Activated CD4-positive, alpha-beta T cell treated with anti-CD3 and anti-CD28 coated beads, Interleukin-2, amount 50 U/mL, for 4 hours (primary cell): ENCODE measurements at regions not wholly inside any gene's neighbourhood (a gene's known extent, or its start where the extent isn't known, plus 50 kb on each side); places are given as distances from the start of the nearest gene placed in this dataset.
"Not testable (repeated sequence)": the region's sequence is repeated elsewhere in the genome, so short reads cannot be mapped to it uniquely, and the experiment has no call there.

Experiments
- DNase-seq, 2 experiments: peaks; one replicate each; pipeline ENCODE4 v3.0.0-alpha.2; 2020

DNA sequence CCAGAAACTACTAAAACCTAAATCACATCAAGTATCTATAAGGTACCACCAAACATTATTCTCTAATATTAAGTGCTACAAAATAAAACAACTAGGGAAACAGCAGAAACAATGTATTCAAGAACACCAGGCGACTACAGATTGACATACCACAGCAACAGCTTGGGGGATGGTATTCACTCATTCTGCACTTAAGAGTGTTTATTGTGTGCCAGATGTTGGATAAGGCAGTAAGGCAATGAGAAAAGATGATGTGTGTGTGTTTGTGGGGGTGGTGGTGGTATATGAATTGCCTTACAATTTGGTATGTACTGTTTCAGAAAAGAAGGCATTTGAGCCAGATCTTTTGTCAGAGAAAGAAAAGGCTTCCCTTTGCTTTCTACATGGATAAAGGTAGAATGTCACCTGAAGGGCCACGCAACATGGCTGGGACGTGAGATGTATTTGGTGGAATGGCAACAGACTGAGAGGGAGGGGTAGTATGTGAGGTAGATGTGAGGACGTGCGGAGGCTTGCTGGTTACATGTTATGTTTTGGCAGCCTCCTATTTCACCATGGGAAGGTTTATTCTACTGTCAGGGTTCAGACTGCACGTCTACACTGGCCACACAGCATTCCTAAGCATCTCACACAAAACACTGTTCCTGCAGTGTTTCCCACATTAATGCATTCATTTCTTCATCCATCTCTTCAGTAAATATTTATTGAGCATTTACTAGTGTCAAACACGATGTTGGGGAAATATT lies 300.7 kb downstream of the KLF12 start:
- no peak for DNase-seq

DNA sequence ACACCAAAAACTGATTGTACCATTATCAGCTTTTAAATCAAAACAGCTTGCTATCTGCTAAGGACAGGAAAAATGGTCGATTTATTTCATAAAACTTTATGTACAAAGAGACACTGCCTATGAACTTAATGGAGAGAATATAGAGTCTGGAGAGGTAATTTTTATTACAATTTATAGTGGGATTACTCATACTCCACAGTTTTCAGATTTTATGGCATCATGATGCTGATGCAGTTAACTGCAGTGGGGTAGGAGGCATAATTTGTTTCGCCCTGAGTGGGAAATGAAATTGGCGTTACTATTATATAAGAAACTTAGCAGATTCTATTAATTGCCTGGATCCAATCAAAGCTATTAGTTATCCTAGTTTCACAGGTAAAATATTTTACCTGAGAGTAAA lies 301.4 kb downstream of the KLF12 start:
- DNase-seq, result no peak

DNA sequence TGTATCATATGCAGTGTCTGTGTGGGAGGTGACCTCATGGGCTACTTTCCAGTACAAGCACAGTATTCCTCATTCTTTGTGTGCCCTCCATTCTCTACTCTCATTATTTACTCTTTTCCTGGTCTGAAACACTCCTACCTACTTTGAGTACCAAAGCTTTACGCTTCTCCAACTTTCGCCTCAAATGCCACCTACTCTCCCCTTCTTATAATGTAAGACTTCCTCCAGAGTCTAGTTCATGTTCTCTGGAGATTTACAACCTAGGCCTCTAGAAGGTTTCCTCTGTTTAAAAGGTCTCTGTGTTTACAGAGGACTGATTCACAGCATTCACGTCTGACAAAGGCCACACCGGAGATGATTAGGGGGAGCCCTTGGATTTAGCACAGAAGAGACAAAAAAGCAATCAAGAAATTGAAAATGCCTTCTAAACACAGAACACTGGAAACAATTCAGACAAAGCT lies 302.0 kb downstream of the KLF12 start:
- DNase-seq, result no peak

DNA sequence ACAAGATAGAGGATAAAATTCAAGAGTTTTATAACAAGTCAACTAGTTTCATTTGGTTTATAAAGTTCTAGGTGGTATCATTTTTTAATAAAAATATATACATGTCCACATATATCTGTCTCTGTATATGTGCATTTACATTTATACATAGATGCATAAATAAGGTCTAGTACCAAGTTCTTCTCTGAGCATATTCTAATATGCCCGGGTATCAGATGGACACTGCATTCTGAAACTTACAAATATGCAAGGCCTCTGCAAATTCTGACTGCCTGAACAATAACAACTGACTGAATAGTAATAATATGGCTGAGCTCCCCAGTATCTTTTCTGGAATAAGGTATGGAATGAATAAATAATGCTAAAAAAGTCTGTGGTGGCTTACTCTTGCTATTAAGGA lies 304.8 kb downstream of the KLF12 start:
- DNase-seq, result no peak

DNA sequence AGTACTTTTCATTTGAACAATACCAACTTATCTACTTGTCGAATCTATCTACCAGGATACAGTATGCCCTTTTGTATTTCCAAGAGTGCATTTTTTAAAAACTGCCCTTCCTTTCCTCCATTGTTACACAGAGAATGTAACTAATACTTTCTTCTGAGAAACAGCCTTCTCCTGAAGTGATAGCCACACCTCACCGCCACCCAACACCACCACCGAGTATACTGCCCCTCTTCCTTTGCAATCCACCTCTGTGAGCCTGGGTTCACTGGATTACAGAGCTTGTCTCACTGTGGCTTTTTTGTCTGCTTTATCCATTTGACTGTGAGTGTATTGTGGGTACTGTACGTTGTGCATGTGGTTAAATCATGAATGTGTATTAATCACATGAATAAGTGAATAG lies 305.4 kb downstream of the KLF12 start:
- no peak for DNase-seq

DNA sequence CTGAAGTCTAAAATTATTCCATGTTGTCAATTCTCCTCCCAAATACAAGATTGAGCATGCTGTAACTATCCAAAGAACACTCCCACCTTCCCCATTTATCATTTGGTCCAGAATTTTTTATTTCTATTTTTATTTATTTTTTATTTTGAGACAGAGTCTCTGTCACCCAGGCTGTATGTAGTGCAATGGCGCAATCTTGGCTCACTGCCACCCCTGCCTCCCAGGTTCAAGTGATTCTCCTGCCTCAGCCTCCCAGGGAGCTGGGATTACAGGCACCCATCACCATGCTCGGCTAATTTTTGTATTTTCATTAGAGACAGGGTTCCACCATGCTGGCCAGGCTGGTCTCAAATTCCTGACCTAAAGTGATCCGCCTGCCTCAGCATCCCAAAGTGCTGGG lies 306.8 kb downstream of the KLF12 start:
- DNase-seq, result no peak

DNA sequence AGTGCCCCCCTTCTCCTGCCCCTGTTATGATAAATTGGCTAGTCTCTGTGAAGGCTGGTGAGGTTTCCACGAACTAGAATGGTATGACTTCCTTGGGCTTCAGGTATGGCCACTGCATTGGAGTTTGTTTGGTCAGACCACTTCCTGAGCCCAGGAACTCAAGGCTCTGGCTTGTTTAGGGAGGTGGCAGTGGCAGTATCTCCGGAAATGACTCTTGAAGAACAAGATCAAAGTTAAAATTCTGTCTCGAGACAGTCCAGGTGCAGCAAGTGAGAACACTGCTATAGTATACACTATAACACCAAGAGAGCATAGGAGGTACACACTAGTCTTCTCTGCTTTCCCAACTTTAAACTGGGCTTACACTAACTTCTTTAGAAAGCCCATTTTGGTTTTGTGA lies 309.1 kb downstream of the KLF12 start:
- DNase-seq, result no peak

DNA sequence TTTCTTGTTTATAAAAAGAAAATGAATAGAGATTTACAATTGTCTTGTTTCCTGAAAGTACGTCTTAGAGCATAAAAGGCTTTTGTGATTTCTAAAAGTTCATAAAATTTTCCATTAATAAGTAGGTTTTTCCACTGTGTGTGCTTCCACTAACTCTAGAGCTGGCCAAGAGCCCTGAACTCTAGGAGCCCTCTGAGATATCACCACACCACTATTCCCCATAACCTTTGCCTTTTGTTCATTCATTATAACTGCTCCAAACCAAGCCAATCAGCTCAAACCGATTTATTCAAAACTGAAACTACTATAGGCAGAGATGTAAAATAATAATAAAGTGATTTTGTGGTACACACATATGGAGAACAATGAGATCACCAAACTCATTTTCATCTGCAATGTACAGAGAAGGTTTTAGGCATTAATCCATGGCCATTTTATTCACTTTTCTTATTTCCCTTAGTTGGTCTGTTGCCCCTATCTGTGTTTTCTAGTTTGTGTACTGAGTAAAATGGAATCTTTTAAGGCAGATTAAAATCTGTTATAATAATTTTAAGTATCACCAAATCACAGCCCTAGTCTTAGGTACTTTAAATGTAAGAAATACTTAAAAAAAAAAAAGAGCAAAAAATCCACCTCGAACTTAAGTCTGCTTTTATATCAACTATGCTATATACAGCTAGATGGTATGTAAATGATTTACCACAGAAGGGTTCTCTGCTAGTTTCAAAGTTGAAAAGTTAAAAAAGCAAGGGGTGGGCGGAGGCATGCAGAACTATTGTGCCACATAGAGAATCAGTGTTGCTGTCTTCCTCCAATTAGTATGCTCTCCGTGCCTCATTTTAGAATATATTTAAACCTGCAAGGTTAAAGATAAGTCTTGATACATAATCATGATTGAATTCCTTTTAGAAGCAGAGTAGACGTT lies 311.3 kb downstream of the KLF12 start:
- no peak for DNase-seq

DNA sequence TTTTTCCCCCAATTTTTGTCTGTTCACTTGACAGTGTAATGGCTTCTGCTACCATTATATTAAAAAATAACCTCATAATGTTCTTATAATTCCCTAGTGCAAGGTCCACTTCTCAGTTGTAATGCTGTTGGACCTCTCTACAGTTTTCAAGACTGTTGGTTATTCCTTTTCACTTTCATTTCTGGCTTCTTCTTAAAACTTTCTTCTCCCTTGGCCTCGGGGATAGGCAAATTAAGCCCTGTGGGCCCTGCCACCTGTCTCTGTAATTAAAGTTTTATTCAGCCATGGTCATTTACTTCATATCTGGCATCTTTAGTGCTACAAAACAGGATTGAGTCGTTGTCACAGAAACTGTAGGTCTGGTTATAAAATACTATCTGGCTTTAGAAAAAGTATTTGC lies 313.5 kb downstream of the KLF12 start:
- no peak for DNase-seq

DNA sequence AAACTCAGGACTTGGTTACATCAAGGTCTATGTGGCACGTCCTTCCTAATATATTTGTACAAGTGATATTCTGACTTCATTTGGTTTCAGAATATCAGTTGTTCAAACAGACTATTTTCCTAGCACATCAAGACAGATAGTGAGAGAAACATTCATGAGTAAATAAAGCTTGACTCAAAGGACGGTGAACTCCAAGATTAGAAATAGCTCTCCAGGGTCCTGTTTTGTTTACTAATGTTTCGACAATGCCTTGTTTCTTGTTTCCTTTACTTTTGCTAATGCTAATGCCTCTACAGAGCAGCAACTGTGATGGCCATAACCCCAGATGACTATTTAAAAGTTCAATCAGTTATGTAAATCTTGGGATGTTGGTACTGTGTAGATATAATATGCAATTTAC lies 313.9 kb downstream of the KLF12 start:
- DNase-seq, result no peak

DNA sequence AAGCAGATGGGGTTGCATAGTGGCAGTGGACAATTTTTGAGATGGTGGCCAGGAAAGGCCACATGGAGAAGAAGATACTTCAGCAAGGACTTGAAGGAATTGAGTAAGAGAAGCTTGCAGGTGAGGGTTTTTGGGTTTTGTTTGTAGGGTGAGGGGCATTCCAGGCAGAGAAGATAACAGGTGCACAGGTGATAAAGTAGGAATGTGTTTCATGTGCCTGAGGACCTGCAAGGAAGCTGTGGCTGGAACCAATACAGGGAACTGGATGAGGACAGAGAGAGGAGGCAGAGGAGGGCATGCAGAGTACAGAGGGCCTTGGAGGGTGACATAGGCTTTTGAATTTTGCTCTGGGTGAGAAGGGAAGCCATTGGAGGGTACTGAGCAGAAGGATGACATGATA lies 314.5 kb downstream of the KLF12 start:
- DNase-seq, result no peak

DNA sequence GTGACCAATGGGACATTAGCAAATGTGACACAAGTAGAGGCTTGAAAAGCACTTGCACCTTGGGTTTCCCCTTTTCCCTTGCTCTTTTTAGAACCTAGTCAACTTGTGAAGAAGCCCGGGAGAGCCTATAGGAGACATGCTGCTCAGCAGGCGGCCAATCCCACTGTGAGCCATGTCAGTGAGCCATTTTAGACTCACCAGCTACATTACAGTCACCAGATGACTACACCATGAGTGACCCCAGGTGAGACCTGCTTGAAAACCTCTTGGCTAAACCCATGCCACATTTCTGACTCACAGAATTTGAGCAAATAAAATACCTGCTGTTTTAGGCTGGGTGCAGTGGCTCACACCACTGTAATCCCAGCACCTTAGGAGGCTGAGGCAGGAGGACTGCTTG lies 317.5 kb downstream of the KLF12 start:
- DNase-seq, result no peak

DNA sequence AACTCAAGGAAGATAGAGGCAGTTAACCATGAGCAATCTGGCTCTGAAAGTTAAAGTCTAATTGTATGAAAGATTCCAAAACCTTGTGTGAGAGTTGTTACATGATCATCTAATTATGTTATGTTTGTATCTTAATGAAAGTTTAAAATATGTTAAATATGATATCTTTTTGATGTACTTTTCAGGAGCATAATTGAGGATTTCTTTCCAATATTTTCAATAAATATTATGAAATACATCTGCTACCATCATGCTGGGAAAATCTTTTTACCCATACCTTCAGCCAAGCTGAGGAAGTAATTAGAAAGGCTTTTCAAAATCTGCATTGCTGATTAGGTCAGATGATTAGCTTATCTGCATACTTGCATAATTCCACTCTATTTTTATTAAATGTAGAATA lies 318.4 kb downstream of the KLF12 start:
- DNase-seq, result no peak

DNA sequence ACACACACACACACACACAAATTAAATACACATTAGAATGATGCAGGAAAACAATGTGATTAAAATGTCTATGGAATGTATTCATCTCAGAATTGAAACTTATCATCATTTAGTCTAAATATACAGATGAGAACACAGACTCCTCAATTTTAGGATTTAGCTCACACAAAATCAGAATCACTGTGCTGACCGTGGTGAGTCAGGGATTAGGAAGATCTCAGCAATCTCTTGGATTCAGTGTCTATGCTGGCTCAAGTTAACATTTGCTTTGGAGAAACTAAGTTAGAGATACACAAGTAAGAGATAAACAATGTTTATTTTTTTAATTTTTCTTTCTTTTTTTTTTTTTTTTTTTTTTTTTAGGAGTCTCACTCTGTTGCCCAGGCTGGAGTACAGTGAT lies 323.6 kb downstream of the KLF12 start:
- no peak for DNase-seq

DNA sequence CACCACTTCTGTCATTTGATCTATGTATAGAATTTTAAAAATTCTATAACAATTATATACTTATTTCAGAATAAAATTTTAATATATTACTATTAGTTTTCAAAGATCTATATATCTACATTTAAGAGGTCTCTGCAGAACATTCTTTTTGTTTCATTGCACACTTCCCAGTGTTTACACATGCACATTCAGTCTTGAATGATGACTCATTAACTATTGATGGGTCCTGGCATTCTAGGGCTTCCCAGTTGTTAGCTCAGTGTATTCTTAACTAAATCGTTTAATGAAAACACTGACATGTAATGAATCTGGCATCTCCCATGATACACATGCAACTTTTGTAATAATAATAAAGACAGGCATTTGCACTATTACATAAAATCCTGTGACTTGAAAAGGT lies 324.6 kb downstream of the KLF12 start:
- no peak for DNase-seq

DNA sequence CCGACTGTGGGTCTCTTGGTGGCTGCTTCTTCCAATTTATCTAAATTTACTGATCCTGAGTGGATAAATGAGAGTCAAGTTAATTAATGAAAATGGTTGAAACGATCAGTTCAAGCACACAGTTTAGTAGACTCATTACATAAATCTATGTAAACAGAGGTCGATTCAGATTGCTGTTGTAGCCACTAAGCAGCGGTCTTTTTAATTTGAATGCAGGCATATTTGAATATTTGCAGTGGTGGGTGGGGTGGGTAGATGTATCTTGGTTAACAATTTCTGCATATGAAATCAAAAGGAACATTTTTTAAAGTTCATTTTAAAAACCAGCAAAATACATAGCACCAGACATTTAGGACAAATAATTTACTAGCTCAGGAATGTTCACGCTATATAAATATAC lies 325.9 kb downstream of the KLF12 start:
- no peak for DNase-seq

DNA sequence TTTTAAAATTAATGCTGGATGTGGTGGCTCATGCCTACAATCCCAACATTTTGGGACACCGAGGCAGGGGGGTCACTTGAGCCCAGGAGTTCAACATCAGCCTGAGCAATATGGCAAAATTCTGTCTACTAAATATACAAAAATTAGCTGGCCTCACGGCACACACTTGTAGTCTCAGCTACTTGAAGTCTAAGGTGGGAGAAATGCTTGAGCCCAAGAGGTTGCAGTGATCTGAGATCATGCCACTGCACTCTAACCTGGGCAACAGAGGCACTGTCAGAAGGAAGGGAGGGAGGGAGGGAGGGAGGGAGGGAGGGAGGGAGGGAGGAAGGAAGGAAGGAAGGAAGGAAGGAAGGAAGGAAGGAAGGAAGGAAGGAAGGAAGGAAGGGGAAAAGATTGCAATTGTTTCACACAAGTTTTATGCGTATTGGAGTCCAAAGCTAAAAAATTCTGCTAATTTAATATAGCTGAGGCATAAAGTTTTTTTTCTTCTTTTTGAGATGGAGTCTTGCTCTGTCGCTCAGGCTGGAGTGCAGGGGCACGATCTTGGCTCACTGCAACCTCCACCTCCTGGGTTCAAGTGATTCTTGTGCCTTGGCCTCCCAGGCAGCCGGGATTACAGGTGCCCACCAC lies 328.8 kb downstream of the KLF12 start:
- not testable (repeated sequence) for DNase-seq

DNA sequence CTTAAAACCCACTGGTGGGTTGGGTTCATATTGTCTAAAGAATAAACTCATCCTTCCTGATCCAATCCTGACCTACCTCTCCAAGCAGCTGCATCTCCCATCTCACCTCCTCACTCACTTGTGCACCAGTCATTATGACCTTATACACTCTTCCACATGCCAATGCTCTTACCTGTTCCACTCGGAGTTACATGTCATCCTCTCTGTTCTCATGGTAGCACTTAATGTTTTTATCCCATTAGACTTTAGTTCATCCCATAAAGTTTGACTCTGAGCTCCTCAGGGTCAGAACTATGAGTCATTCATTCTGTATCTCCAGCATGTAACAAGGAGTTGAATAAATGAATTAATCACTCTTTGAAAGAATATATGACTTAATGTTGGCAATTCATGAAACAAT lies 330.2 kb downstream of the KLF12 start:
- no peak for DNase-seq

DNA sequence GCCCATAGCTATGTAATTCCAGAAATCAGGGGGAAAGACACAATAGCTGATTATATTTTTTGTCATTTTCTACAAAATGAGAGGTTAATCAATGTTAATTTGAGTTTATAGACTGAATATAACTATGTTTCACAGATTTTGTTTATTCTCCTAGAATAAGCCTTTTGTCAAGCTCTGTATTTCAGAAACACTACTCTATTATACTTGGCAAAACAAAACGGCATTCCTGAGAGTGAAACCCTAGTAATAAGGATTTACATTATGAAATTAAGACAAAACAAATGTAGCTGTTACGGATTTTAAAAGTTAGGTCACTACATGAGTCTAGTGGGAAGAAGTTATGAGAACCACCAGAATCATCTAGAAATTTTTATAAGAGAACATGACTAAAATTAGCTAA lies 334.2 kb downstream of the KLF12 start:
- no peak for DNase-seq

DNA sequence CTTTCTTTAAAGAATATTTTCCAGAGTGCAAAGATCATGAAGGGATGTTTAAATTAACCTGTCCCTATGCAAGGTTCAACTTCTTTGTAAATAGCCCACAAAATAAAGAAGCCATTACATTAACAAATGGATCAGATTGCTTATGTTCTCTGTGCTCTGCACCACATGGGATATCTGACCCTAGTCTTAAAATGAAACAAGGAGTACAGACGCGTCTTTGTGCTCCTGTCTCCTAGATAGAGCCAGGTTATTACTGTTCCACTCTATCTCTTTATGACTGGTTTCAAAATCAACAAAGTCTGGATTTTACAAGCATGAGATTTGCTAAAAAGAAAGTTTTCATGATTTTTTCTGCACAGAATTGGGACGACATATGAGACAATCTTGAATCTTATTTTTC lies 339.4 kb downstream of the KLF12 start:
- DNase-seq, result no peak

DNA sequence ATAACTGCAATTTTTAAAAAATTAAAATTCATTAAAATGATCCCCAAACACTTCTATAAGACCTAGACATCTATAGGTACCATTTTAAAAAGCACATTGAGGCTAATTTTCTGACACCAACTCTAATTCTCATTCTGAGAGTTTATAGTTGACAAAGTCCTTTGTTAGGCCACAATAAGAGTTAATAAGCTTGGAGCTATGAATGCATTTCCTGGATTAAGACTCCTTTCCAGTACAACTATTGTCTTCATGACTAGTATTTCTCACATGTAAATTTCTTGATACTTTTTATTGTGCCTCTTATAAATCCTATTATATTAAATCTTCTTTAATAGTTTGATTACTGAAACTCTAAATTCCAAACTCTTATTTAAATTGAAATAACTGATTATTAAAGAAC lies 340.8 kb downstream of the KLF12 start:
- no peak for DNase-seq

DNA sequence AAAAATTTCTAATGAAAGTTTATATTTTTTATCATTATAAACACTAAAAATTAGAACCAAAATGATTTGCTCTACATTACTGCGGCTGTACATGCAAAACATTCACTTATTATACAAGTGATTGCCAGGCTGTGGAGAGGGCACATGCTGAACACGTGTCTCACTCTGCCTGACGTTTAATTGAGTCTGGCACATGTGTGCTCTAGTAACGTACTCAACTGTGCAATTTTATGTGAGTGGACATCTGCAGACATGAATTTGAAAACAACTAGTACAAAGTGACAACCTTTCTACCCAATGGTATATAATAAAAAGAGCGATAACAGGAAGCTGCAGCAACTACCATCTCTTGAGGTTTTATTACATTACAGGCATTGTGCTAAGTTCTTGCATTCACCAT lies 341.4 kb downstream of the KLF12 start:
- DNase-seq, result no peak
